WTC11 (cell line): ENCODE measurements at regions not wholly inside any gene's neighbourhood (a gene's known extent, or its start where the extent isn't known, plus 50 kb on each side); places are given as distances from the start of the nearest gene placed in this dataset.

Experiments used
- ATAC-seq: fragments of 200-7000 bp; cut with Tn5 transposase; 2 replicates; pipeline ENCODE4 v1.10.0; 2021; ENCODE audit warnings: mild to moderate bottlenecking, moderate library complexity
- CTCF ChIA-PET: fragments of 300-600 bp; sonication (Branson Sonifier 250); formaldehyde crosslinking; loops from one replicate; lab custom pipeline; 2021; ENCODE audit warnings: antibody characterized with exemption; lab: Charles Lee
- POLR2A ChIA-PET: fragments of 350-600 bp; sonication (Branson Sonifier 250); formaldehyde crosslinking; loops from one replicate; lab custom pipeline; 2021; ENCODE audit warnings: antibody characterized with exemption; lab: Charles Lee
- DNase-seq: peaks from one replicate; pipeline ENCODE4 v3.0.0; 2021; ENCODE audit warnings: low spot score
- H3K27ac Mint-ChIP-seq: 2 replicates; pipeline ENCODE4 v1.8.0; 2021; ENCODE audit warnings: mixed read lengths
- H3K27me3 Mint-ChIP-seq: 2 replicates; pipeline ENCODE4 v1.8.0; 2021; ENCODE audit warnings: low read depth, mild to moderate bottlenecking, moderate library complexity, mixed read lengths
- H3K36me3 Mint-ChIP-seq: 2 replicates; pipeline ENCODE4 v1.8.0; 2021; ENCODE audit warnings: mixed read lengths
- H3K4me1 Mint-ChIP-seq: 2 replicates; pipeline ENCODE4 v1.8.0; 2022; ENCODE audit warnings: mixed read lengths
- H3K4me3 Mint-ChIP-seq: 2 replicates; pipeline ENCODE4 v1.8.0; 2021; ENCODE audit warnings: mild to moderate bottlenecking, moderate library complexity, mixed read lengths
- H3K9me3 Mint-ChIP-seq: 2 replicates; pipeline ENCODE4 v1.8.0; 2021; ENCODE audit warnings: mixed read lengths
- ATF2 ChIP-seq: sonication (generic); formaldehyde crosslinking; IDR thresholded peaks from 2 replicates; pipeline ENCODE4 v1.8.1; 2022; ENCODE audit warnings: low read depth, missing genetic modification reagents, borderline replicate concordance
- CBFB ChIP-seq: sonication (generic); formaldehyde crosslinking; IDR thresholded peaks from 2 replicates; pipeline ENCODE4 v1.8.1; 2022; ENCODE audit warnings: mild to moderate bottlenecking, low read depth, missing genetic modification reagents
- CREB1 ChIP-seq: sonication (generic); formaldehyde crosslinking; IDR thresholded peaks from 2 replicates; pipeline ENCODE4 v1.8.0; 2023; ENCODE audit warnings: mild to moderate bottlenecking, missing genetic modification reagents
- FOXJ3 ChIP-seq: sonication (generic); formaldehyde crosslinking; IDR thresholded peaks from 2 replicates; pipeline ENCODE4 v1.9.0; 2021; ENCODE audit warnings: missing genetic modification reagents, mild to moderate bottlenecking, borderline replicate concordance
- FOXK1 ChIP-seq: sonication (generic); formaldehyde crosslinking; IDR thresholded peaks from 2 replicates; pipeline ENCODE4 v1.8.0; 2022; ENCODE audit warnings: mild to moderate bottlenecking, moderate library complexity, missing genetic modification reagents
- FOXP1 ChIP-seq: sonication (generic); formaldehyde crosslinking; IDR thresholded peaks from 2 replicates; pipeline ENCODE4 v1.8.0; 2022; ENCODE audit warnings: missing genetic modification reagents, mild to moderate bottlenecking, moderate library complexity, borderline replicate concordance
- JAZF1 ChIP-seq: fragments of 250-450 bp; sonication (Bioruptor Pico); IDR thresholded peaks from 2 replicates; pipeline ENCODE4 v1.9.0; 2021; ENCODE audit warnings: moderate library complexity, mild to moderate bottlenecking, inconsistent platforms
- KAT7 ChIP-seq: sonication (generic); formaldehyde crosslinking; IDR thresholded peaks from 2 replicates; pipeline ENCODE4 v1.8.1; 2023; ENCODE audit warnings: missing genetic modification reagents, mild to moderate bottlenecking, borderline replicate concordance
- MAX ChIP-seq: sonication (generic); formaldehyde crosslinking; IDR thresholded peaks from 2 replicates; pipeline ENCODE4 v1.8.0; 2022; ENCODE audit warnings: mild to moderate bottlenecking, missing genetic modification reagents
- NR2C2 ChIP-seq: sonication (generic); formaldehyde crosslinking; IDR thresholded peaks from 2 replicates; pipeline ENCODE4 v1.8.0; 2022; ENCODE audit warnings: mild to moderate bottlenecking, missing genetic modification reagents
- PRDM15 ChIP-seq: sonication (generic); formaldehyde crosslinking; IDR thresholded peaks from 2 replicates; pipeline ENCODE4 v1.8.0; 2022; ENCODE audit warnings: missing genetic modification reagents
- PRRX2 ChIP-seq: fragments of 250-450 bp; sonication (Bioruptor Pico); IDR thresholded peaks from 2 replicates; pipeline ENCODE4 v1.8.0; 2021; ENCODE audit warnings: mild to moderate bottlenecking
- RORB ChIP-seq: fragments of 250-450 bp; sonication (Bioruptor Pico); IDR thresholded peaks from 2 replicates; pipeline ENCODE4 v1.9.0; 2021; ENCODE audit warnings: mild to moderate bottlenecking
- SMAD4 ChIP-seq: sonication (generic); formaldehyde crosslinking; IDR thresholded peaks from 2 replicates; pipeline ENCODE4 v1.8.0; 2022; ENCODE audit warnings: mild to moderate bottlenecking, missing genetic modification reagents
- SP1 ChIP-seq: sonication (generic); formaldehyde crosslinking; conservative IDR thresholded peaks from 2 replicates; pipeline ENCODE4 v1.8.1; 2022; ENCODE audit warnings: missing genetic modification reagents
- TEAD4 ChIP-seq: sonication (generic); formaldehyde crosslinking; IDR thresholded peaks from 2 replicates; pipeline ENCODE4 v1.8.0; 2022; ENCODE audit warnings: mild to moderate bottlenecking, missing genetic modification reagents
- TF ChIP-seq, protein P1 (sequence below): sonication (generic); formaldehyde crosslinking; IDR thresholded peaks from 2 replicates; pipeline ENCODE4 v1.8.1; 2023; ENCODE audit warnings: mild to moderate bottlenecking, missing genetic modification reagents
- TF ChIP-seq, protein P2 (sequence below): fragments of 250-450 bp; sonication (Bioruptor Pico); IDR thresholded peaks from 2 replicates; pipeline ENCODE4 v2.1.2; 2022; ENCODE audit warnings: mild to moderate bottlenecking, moderate library complexity
- TF ChIP-seq, protein P3 (sequence below): sonication (generic); formaldehyde crosslinking; IDR thresholded peaks from 2 replicates; pipeline ENCODE4 v1.8.1; 2022; ENCODE audit warnings: mild to moderate bottlenecking, missing genetic modification reagents, moderate library complexity, borderline replicate concordance
- TF ChIP-seq, protein P4 (sequence below): fragments of 250-450 bp; sonication (Bioruptor Pico); IDR thresholded peaks from 2 replicates; pipeline ENCODE4 v1.9.0; 2021; ENCODE audit warnings: moderate library complexity, mild to moderate bottlenecking, inconsistent platforms, borderline replicate concordance
- TF ChIP-seq, protein P5 (sequence below): sonication (generic); formaldehyde crosslinking; conservative IDR thresholded peaks from 2 replicates; pipeline ENCODE4 v1.8.1; 2022; ENCODE audit warnings: mild to moderate bottlenecking, missing genetic modification reagents
- TF ChIP-seq, protein P6 (sequence below): sonication (generic); formaldehyde crosslinking; IDR thresholded peaks from 2 replicates; pipeline ENCODE4 v1.8.0; 2022; ENCODE audit warnings: mild to moderate bottlenecking, missing genetic modification reagents

- no peak for ATAC-seq
- no peak for DNase-seq
- no peaks in the 10 kb centered on the region for H3K27me3 Mint-ChIP-seq
- H3K9me3 Mint-ChIP-seq: peaks cover 7% of the 10 kb centered on the region; the same call in 1 of the 2 replicates
- H3K4me1 Mint-ChIP-seq: no peaks in the 10 kb centered on the region
- TF ChIP-seq, protein P1, sequence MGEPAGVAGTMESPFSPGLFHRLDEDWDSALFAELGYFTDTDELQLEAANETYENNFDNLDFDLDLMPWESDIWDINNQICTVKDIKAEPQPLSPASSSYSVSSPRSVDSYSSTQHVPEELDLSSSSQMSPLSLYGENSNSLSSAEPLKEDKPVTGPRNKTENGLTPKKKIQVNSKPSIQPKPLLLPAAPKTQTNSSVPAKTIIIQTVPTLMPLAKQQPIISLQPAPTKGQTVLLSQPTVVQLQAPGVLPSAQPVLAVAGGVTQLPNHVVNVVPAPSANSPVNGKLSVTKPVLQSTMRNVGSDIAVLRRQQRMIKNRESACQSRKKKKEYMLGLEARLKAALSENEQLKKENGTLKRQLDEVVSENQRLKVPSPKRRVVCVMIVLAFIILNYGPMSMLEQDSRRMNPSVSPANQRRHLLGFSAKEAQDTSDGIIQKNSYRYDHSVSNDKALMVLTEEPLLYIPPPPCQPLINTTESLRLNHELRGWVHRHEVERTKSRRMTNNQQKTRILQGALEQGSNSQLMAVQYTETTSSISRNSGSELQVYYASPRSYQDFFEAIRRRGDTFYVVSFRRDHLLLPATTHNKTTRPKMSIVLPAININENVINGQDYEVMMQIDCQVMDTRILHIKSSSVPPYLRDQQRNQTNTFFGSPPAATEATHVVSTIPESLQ (CRISPR knock-in tag): no peak
- TF ChIP-seq NR2C2: no peak
- TF ChIP-seq, protein P2, sequence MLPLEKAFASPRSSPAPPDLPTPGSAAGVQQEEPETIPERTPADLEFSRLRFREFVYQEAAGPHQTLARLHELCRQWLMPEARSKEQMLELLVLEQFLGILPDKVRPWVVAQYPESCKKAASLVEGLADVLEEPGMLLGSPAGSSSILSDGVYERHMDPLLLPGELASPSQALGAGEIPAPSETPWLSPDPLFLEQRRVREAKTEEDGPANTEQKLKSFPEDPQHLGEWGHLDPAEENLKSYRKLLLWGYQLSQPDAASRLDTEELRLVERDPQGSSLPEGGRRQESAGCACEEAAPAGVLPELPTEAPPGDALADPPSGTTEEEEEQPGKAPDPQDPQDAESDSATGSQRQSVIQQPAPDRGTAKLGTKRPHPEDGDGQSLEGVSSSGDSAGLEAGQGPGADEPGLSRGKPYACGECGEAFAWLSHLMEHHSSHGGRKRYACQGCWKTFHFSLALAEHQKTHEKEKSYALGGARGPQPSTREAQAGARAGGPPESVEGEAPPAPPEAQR (CRISPR knock-in tag): no peak
- no peak for TF ChIP-seq FOXK1 (CRISPR knock-in tag)
- TF ChIP-seq, protein P3, sequence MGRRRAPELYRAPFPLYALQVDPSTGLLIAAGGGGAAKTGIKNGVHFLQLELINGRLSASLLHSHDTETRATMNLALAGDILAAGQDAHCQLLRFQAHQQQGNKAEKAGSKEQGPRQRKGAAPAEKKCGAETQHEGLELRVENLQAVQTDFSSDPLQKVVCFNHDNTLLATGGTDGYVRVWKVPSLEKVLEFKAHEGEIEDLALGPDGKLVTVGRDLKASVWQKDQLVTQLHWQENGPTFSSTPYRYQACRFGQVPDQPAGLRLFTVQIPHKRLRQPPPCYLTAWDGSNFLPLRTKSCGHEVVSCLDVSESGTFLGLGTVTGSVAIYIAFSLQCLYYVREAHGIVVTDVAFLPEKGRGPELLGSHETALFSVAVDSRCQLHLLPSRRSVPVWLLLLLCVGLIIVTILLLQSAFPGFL (CRISPR knock-in tag): no peak
- TF ChIP-seq FOXJ3 (CRISPR knock-in tag): no peak
- no peak for TF ChIP-seq CBFB (CRISPR knock-in tag)
- no peak for TF ChIP-seq RORB
- no peak for TF ChIP-seq ATF2 (CRISPR knock-in tag)
- TF ChIP-seq CREB1 (CRISPR knock-in tag): no peak
- no peak for TF ChIP-seq SMAD4 (CRISPR knock-in tag)
- TF ChIP-seq JAZF1: no peak
- TF ChIP-seq, all 79 proteins: peak for 0
- Mint-ChIP-seq H3K27ac (no peak overlapping the region), H3K36me3 (no peaks in the 10 kb centered on the region), H3K4me3 (no peak overlapping the region)
- POLR2A ChIA-PET: no interaction called here
- CTCF ChIA-PET: no interaction called here
Observed at GRCh38 chr14:28589792-28590191, 176.8 kb upstream of the FOXG1 start.

DNA sequence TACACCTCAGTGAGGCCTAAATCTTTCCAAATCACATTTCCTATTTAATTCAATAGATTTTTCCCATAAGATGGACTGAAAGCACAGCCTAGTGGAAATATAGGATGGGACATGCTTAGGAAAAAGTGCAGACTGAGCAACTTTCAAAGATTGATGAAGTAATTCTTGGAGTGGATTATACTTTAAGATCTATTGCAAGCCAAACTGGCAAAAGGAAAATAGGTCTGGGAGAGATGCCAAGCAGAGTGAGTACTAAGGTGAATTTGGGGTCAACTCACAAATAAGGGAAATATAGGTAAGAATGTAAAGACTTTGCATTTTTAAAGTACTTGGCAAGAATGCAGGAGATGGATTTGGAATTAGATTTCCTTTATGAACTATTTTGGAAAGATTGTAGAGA lies 170.2 kb upstream of the FOXG1 start:
- no peaks in the 10 kb centered on the region for H3K36me3 Mint-ChIP-seq
- no peaks in the 10 kb centered on the region for H3K27me3 Mint-ChIP-seq
- no peaks in the 10 kb centered on the region for H3K9me3 Mint-ChIP-seq
- ChIA-PET POLR2A (no interaction called here), CTCF (no interaction called here)
- DNase-seq (no peak), ATAC-seq (no peak)
- no peak overlapping the region for H3K27ac Mint-ChIP-seq
- TF ChIP-seq, protein P4, sequence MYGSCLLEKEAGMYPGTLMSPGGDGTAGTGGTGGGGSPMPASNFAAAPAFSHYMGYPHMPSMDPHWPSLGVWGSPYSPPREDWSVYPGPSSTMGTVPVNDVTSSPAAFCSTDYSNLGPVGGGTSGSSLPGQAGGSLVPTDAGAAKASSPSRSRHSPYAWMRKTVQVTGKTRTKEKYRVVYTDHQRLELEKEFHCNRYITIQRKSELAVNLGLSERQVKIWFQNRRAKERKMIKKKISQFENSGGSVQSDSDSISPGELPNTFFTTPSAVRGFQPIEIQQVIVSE (CRISPR knock-in tag): no peak
- no peak overlapping the region for H3K4me3 Mint-ChIP-seq
- no peaks in the 10 kb centered on the region for H3K4me1 Mint-ChIP-seq

DNA sequence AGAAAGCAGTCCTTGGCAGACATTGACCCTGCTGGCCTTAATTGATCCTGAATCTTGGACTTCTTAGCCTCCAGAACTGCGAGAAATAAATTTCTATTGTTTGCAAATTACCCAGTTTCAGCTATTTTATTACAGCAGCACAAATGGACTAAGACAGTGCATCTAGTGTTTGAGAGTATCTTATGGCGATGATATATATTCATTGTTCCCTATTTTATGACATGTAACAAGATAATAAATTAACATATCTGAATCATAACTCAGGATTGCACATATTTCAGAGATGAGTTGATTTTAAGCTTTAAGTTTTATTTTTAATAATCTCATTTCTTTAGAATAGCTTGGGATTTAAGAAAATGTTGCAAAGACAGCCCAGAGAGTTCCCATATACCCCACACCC lies 167.4 kb upstream of the FOXG1 start:
- DNase-seq (no peak), ATAC-seq (no peak)
- CTCF ChIA-PET: no interaction called here
- no peak overlapping the region for H3K27ac Mint-ChIP-seq
- H3K4me1 Mint-ChIP-seq: no peaks in the 10 kb centered on the region
- POLR2A ChIA-PET: no interaction called here
- no peak overlapping the region for H3K4me3 Mint-ChIP-seq
- H3K36me3 Mint-ChIP-seq: no peaks in the 10 kb centered on the region
- no peaks in the 10 kb centered on the region for H3K9me3 Mint-ChIP-seq
- no peaks in the 10 kb centered on the region; the same call in 1 of the 2 replicates for H3K27me3 Mint-ChIP-seq
- TF ChIP-seq PRRX2 (CRISPR knock-in tag) (no peak), FOXP1 (CRISPR knock-in tag) (no peak), TEAD4 (CRISPR knock-in tag) (no peak), PRDM15 (CRISPR knock-in tag) (no peak), MAX (CRISPR knock-in tag) (no peak), SP1 (CRISPR knock-in tag) (no peak), KAT7 (no peak)
- TF ChIP-seq, protein P5, sequence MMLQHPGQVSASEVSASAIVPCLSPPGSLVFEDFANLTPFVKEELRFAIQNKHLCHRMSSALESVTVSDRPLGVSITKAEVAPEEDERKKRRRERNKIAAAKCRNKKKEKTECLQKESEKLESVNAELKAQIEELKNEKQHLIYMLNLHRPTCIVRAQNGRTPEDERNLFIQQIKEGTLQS: no peak
- TF ChIP-seq, protein P6, sequence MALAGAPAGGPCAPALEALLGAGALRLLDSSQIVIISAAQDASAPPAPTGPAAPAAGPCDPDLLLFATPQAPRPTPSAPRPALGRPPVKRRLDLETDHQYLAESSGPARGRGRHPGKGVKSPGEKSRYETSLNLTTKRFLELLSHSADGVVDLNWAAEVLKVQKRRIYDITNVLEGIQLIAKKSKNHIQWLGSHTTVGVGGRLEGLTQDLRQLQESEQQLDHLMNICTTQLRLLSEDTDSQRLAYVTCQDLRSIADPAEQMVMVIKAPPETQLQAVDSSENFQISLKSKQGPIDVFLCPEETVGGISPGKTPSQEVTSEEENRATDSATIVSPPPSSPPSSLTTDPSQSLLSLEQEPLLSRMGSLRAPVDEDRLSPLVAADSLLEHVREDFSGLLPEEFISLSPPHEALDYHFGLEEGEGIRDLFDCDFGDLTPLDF (CRISPR knock-in tag): no peak
